HCT116 (cell line): ENCODE measurements at regions not wholly inside any gene's neighbourhood (a gene's known extent, or its start where the extent isn't known, plus 50 kb on each side); places are given as distances from the start of the nearest gene placed in this dataset.

Experiments
- ELF1 ChIP-seq: IDR thresholded peaks from 2 replicates; pipeline ENCODE4 v1.6.1; 2012; ENCODE audit warnings: low read depth, borderline replicate concordance
- EZH2phosphoT487 ChIP-seq: fragments of 200-600 bp; IDR thresholded peaks from 2 replicates; pipeline ENCODE4 v1.6.1; 2018; ENCODE audit warnings: antibody characterized with exemption, borderline replicate concordance
- JUND ChIP-seq: IDR thresholded peaks from 2 replicates; pipeline ENCODE4 v1.6.1; 2012
- SIN3A ChIP-seq: IDR thresholded peaks from 2 replicates; pipeline ENCODE4 v1.6.1; 2012; ENCODE audit warnings: low read depth
- TF ChIP-seq, protein P1 (sequence below), 3 experiments: fragments of 200-600 bp in 1 of 3; sonication (generic) in 1 of 3; IDR thresholded peaks in 2 of 3; conservative IDR thresholded peaks in 1 of 3; 2 replicates each; pipeline ENCODE4 v1.5.1; 2012 to 2017; ENCODE audit warnings: low read depth in 2 of 3, low read length in 2 of 3, antibody characterized with exemption in 1 of 3, borderline replicate concordance in 1 of 3, control low read depth in 1 of 3, mild to moderate bottlenecking in 1 of 3, mixed read lengths in 1 of 3, mixed run types in 1 of 3, moderate library complexity in 1 of 3; ENCODE audit not compliant: insufficient read depth in 1 of 3
- TF ChIP-seq, protein P2 (sequence below): IDR thresholded peaks from 2 replicates; pipeline ENCODE4 v1.6.1; 2012
- TF ChIP-seq, protein P3 (sequence below): IDR thresholded peaks from 2 replicates; pipeline ENCODE4 v1.6.1; 2011; ENCODE audit warnings: mild to moderate bottlenecking, low read length, moderate library complexity; ENCODE audit not compliant: insufficient replicate concordance; ENCODE audit errors: extremely low read depth
- TF ChIP-seq, protein P4 (sequence below): IDR thresholded peaks from 2 replicates; pipeline ENCODE4 v1.6.1; 2012; ENCODE audit warnings: low read depth

DNA sequence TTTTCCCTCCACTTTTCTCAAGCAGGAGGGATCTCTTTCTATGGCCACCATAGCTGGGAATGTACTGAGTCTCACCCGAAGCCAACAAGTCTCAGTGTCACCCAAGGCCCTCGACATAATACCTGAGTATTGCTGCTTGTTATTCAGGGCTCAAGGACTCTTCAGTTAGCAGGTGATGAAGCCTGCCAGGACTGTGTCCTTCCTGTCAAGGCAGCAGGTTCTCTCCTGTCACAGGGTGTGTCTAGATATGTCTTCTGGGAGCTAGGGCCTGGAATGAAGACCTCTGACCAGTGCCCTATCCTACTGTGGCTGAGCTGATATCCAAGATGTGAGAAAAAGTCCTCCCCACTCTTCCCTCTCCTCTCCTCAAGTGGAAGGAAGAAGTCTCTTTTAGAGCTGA, 391.0 kb upstream of the DIPK2B start:
- TF ChIP-seq, protein P1, sequence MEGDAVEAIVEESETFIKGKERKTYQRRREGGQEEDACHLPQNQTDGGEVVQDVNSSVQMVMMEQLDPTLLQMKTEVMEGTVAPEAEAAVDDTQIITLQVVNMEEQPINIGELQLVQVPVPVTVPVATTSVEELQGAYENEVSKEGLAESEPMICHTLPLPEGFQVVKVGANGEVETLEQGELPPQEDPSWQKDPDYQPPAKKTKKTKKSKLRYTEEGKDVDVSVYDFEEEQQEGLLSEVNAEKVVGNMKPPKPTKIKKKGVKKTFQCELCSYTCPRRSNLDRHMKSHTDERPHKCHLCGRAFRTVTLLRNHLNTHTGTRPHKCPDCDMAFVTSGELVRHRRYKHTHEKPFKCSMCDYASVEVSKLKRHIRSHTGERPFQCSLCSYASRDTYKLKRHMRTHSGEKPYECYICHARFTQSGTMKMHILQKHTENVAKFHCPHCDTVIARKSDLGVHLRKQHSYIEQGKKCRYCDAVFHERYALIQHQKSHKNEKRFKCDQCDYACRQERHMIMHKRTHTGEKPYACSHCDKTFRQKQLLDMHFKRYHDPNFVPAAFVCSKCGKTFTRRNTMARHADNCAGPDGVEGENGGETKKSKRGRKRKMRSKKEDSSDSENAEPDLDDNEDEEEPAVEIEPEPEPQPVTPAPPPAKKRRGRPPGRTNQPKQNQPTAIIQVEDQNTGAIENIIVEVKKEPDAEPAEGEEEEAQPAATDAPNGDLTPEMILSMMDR (IDR thresholded peaks at IDR 0.05 in 2 of 3, conservative IDR thresholded peaks at IDR 0.05 in 1 of 3; ENCODE audit: borderline replicate concordance in 1 of 3, insufficient read depth in 1 of 3, low read depth in 2 of 3, low read length in 2 of 3) = no peak
- no peak for TF ChIP-seq EZH2phosphoT487
- no peak for TF ChIP-seq JUND
- TF ChIP-seq, protein P2, sequence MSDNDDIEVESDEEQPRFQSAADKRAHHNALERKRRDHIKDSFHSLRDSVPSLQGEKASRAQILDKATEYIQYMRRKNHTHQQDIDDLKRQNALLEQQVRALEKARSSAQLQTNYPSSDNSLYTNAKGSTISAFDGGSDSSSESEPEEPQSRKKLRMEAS = no peak
- no peak for TF ChIP-seq ELF1
- TF ChIP-seq, protein P3, sequence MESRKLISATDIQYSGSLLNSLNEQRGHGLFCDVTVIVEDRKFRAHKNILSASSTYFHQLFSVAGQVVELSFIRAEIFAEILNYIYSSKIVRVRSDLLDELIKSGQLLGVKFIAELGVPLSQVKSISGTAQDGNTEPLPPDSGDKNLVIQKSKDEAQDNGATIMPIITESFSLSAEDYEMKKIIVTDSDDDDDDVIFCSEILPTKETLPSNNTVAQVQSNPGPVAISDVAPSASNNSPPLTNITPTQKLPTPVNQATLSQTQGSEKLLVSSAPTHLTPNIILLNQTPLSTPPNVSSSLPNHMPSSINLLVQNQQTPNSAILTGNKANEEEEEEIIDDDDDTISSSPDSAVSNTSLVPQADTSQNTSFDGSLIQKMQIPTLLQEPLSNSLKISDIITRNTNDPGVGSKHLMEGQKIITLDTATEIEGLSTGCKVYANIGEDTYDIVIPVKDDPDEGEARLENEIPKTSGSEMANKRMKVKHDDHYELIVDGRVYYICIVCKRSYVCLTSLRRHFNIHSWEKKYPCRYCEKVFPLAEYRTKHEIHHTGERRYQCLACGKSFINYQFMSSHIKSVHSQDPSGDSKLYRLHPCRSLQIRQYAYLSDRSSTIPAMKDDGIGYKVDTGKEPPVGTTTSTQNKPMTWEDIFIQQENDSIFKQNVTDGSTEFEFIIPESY = no peak
- TF ChIP-seq, protein P4, sequence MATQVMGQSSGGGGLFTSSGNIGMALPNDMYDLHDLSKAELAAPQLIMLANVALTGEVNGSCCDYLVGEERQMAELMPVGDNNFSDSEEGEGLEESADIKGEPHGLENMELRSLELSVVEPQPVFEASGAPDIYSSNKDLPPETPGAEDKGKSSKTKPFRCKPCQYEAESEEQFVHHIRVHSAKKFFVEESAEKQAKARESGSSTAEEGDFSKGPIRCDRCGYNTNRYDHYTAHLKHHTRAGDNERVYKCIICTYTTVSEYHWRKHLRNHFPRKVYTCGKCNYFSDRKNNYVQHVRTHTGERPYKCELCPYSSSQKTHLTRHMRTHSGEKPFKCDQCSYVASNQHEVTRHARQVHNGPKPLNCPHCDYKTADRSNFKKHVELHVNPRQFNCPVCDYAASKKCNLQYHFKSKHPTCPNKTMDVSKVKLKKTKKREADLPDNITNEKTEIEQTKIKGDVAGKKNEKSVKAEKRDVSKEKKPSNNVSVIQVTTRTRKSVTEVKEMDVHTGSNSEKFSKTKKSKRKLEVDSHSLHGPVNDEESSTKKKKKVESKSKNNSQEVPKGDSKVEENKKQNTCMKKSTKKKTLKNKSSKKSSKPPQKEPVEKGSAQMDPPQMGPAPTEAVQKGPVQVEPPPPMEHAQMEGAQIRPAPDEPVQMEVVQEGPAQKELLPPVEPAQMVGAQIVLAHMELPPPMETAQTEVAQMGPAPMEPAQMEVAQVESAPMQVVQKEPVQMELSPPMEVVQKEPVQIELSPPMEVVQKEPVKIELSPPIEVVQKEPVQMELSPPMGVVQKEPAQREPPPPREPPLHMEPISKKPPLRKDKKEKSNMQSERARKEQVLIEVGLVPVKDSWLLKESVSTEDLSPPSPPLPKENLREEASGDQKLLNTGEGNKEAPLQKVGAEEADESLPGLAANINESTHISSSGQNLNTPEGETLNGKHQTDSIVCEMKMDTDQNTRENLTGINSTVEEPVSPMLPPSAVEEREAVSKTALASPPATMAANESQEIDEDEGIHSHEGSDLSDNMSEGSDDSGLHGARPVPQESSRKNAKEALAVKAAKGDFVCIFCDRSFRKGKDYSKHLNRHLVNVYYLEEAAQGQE = no peak
- TF ChIP-seq SIN3A = no peak
